Aorta (tissue), 5 donors: ENCODE measurements at regions not wholly inside any gene's neighbourhood (a gene's known extent, or its start where the extent isn't known, plus 50 kb on each side); places are given as distances from the start of the nearest gene placed in this dataset.

Source experiments
- ATAC-seq: fragments of 200-7000 bp; cut with Tn5 transposase; one replicate; pipeline ENCODE4 v1.9.1; 2022; ENCODE audit warnings: moderate library complexity; ENCODE audit not compliant: low FRiP score
- DNase-seq, 2 donors: peaks; one replicate each; pipeline ENCODE4 v3.0.0-alpha.2; 2020
- H3K27ac ChIP-seq, 2 donors: one replicate each; pipeline ENCODE4 v1.5.1; 2013; ENCODE audit warnings: low read length in 2 of 2, mild to moderate bottlenecking in 2 of 2, moderate library complexity in 2 of 2, control low read depth in 1 of 2, inconsistent platforms in 1 of 2, low read depth in 1 of 2
- H3K27me3 ChIP-seq, 2 donors: one replicate each; pipeline ENCODE4 v1.6.1; 2013; ENCODE audit warnings: control low read depth in 1 of 2, low read length in 1 of 2, mild to moderate bottlenecking in 1 of 2, moderate library complexity in 1 of 2; ENCODE audit not compliant: insufficient read depth in 2 of 2, control insufficient read depth in 1 of 2
- H3K36me3 ChIP-seq, 2 donors: one replicate each; pipeline ENCODE4 v1.6.1; 2013; ENCODE audit warnings: control low read depth in 1 of 2, low read length in 1 of 2, mild to moderate bottlenecking in 1 of 2; ENCODE audit not compliant: insufficient read depth in 2 of 2, control insufficient read depth in 1 of 2
- H3K4me1 ChIP-seq, 2 donors: one replicate each; pipeline ENCODE4 v1.6.1; 2013; ENCODE audit warnings: low read length in 2 of 2, control low read depth in 1 of 2, mild to moderate bottlenecking in 1 of 2, moderate library complexity in 1 of 2; ENCODE audit not compliant: insufficient read depth in 2 of 2, control insufficient read depth in 1 of 2
- H3K4me3 ChIP-seq, 2 donors: one replicate each; pipeline ENCODE4 v1.5.1; 2013; ENCODE audit warnings: low read length in 2 of 2, control low read depth in 1 of 2, mild to moderate bottlenecking in 1 of 2
- H3K9me3 ChIP-seq: one replicate; pipeline ENCODE4 v1.6.1; 2013; ENCODE audit warnings: mild to moderate bottlenecking, low read length; ENCODE audit not compliant: control insufficient read depth
- WGBS, 2 donors: extraction: QIAGEN DNeasy Blood & Tissue Kit; methylation state at CpG; one replicate each; pipeline ENCODE4 v1.1.7; 2013; 5-methylcytosine and 5-hydroxymethylcytosine counted together
- intact Hi-C, 2 donors: fragments of 100-400 bp; cut with DNase I; formaldehyde crosslinking; loops; one replicate each; pipeline versions ENCODE4 v1.14.2 to v1.15.0; 2022
- donor health status: healthy with polysubstance abuse.
- donor health status: Bipolar disorder and iron deficiency.
- donor health status: DM: no; HTN: no; CAD: no.
- donor health status: DM: no; HTN: no; CAD: no.
- donor health status: DM: yes; HTN: yes; CAD: no.

GRCh38 chr17:74051348-74051747, 152.1 kb upstream of the RPL38 start:
- no peaks in the 10 kb centered on the region for H3K4me1 ChIP-seq
- H3K27ac ChIP-seq = no peak overlapping the region
- H3K9me3 ChIP-seq = no peaks in the 10 kb centered on the region
- no peaks in the 10 kb centered on the region for H3K36me3 ChIP-seq
- no peak overlapping the region for H3K4me3 ChIP-seq
- H3K27me3 ChIP-seq = no peaks in the 10 kb centered on the region
- no peak for DNase-seq
- intact Hi-C loops = no loop called here
- WGBS, 2 donors = 71 to 75% methylated on average over 8 of the region's 8 CpGs
- no peak for ATAC-seq

- intact Hi-C loops = no loop called here
- no peaks in the 10 kb centered on the region for H3K9me3 ChIP-seq
- H3K4me3 ChIP-seq = no peak overlapping the region
- ATAC-seq (no peak), DNase-seq (no peak)
- H3K27ac ChIP-seq = no peak overlapping the region
- H3K36me3 ChIP-seq = no peaks in the 10 kb centered on the region
- H3K4me1 ChIP-seq = no peaks in the 10 kb centered on the region
- no peaks in the 10 kb centered on the region for H3K27me3 ChIP-seq
- 51 to 56% methylated on average over 21 of the region's 21 CpGs for WGBS, 2 donors
These were observed 150.3 kb upstream of the RPL38 start for GRCh38 chr17:74052993-74053711.

DNA sequence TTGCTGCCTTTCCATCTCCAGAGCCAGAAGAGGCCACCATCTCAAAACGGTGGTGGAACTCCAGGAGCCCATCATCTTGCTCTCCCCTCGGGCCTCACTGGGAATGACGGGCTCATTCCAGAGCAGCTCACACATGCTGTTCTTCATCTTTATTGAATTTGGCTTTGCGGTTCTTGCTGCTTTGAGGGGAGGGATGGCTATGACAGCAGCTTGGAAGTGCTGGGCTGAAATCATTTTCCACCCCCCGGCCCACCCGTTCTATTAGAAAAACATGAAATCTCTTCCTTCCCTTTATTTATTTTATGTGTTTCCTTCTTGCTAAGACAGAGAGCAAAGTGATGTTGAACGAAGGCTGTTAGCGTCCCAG, 149.8 kb upstream of the RPL38 start:
- no peak for ATAC-seq
- H3K4me3 ChIP-seq = no peak overlapping the region
- no peaks in the 10 kb centered on the region for H3K4me1 ChIP-seq
- intact Hi-C loops = no loop called here
- WGBS, 2 donors = 42 to 46% methylated on average over 8 of the region's 8 CpGs
- H3K27ac ChIP-seq = no peak overlapping the region
- H3K27me3 ChIP-seq = no peaks in the 10 kb centered on the region
- H3K9me3 ChIP-seq = no peaks in the 10 kb centered on the region
- H3K36me3 ChIP-seq = no peaks in the 10 kb centered on the region
- no peak for DNase-seq

- no peak overlapping the region for H3K27ac ChIP-seq
- intact Hi-C loops = no loop called here
- WGBS, 2 donors = 73 to 74% methylated on average over 4 of the region's 4 CpGs
- H3K9me3 ChIP-seq = no peaks in the 10 kb centered on the region
- H3K36me3 ChIP-seq = no peaks in the 10 kb centered on the region
- no peaks in the 10 kb centered on the region for H3K27me3 ChIP-seq
- DNase-seq (no peak), ATAC-seq (no peak)
- no peak overlapping the region for H3K4me3 ChIP-seq
- no peaks in the 10 kb centered on the region for H3K4me1 ChIP-seq
These were observed 149.2 kb upstream of the RPL38 start for GRCh38 chr17:74054249-74054648.

DNA sequence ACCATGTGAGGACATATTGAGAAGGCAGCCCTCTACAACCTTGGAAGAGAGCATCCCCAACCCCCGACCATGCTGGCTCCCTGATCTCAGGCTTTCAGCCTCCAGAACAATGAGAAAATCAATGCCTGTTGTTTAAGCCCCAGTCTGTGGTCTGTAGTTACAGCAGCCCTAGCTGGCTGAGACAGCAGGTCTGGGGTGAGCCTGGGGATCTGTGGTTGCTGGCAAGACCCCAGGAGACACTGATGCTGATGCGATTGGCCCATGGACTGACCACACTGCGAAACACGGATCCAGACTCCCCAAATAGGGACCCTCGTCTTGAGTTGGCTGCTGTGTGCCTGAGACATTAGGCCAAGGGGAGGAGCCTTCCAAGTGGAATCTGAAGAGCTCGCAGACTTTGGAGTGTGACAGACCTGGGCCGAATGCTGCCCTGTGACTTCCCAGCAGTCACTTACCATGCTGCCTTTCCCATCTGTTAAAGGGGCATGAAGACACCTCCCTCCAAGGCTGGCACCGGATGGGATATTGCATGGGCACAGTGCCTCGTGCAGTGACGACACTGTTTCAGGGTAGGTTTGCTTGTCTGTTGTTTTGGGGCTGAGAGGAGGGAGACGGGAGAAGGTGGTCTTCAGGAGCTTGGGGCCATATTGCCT, 147.8 kb upstream of the RPL38 start:
- H3K4me3 ChIP-seq = no peak overlapping the region
- H3K27me3 ChIP-seq = no peaks in the 10 kb centered on the region
- no peaks in the 10 kb centered on the region for H3K36me3 ChIP-seq
- no peaks in the 10 kb centered on the region for H3K4me1 ChIP-seq
- peaks cover 3% of the 10 kb centered on the region for H3K9me3 ChIP-seq
- intact Hi-C loops = no loop called here
- no peak overlapping the region for H3K27ac ChIP-seq
- DNase-seq = no peak
- WGBS, 2 donors = 46 to 59% methylated on average over 11 of the region's 11 CpGs
- ATAC-seq = no peak

DNA sequence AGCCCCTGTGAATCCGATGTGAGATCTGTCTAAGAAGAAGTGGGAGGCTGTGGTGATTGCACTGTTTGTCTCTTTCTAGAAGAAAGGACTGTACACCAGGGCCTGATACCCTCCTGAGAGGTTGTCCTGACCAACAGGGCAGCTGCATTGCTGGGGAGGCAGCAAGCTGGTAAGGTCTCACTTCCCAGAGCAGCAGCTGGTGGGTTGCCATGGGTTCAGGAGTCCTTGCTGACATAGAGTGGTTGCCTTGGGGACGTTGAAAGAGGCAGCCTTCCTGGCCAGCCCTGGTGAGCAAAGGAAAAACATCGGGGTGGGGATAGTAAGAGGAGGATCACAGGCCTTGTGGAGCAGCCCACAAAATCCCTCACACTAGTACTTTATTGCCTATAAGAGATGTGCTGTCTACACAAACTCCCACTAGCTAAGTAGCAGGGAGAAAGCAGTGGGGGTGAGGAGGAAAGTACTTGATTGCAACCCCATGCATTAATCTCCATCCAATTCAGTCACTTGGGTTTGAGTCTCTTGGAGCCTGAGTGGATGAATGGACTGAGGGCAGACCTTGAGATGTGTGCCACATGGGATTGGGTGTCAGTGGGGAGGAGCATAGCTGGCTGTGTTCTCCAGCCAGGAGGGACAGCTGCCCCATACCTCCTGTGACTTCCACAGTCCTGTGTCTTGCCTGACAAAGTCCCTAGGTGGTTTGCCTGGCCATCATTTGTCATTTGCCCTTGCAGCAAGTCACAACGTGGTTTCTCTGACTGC, 143.8 kb upstream of the RPL38 start:
- DNase-seq = no peak
- Histone ChIP-seq H3K27me3 (no peaks in the 10 kb centered on the region), H3K36me3 (no peaks in the 10 kb centered on the region), H3K9me3 (peaks cover 3% of the 10 kb centered on the region), H3K27ac (no peak overlapping the region), H3K4me3 (no peak overlapping the region), H3K4me1 (no peaks in the 10 kb centered on the region)
- WGBS, 2 donors = 49 to 53% methylated on average over 4 of the region's 4 CpGs
- no peak for ATAC-seq
- intact Hi-C loops = no loop called here

- intact Hi-C loops = no loop called here
- ATAC-seq (no peak), DNase-seq (no peak)
- peaks cover 3% of the 10 kb centered on the region for H3K9me3 ChIP-seq
- no peaks in the 10 kb centered on the region for H3K4me1 ChIP-seq
- no peak overlapping the region for H3K4me3 ChIP-seq
- no peaks in the 10 kb centered on the region for H3K36me3 ChIP-seq
- no peak overlapping the region for H3K27ac ChIP-seq
- WGBS, 2 donors = 71 to 73% methylated on average over 5 of the region's 5 CpGs
- no peaks in the 10 kb centered on the region for H3K27me3 ChIP-seq
These were observed 141.7 kb upstream of the RPL38 start for GRCh38 chr17:74061758-74062157.

DNA sequence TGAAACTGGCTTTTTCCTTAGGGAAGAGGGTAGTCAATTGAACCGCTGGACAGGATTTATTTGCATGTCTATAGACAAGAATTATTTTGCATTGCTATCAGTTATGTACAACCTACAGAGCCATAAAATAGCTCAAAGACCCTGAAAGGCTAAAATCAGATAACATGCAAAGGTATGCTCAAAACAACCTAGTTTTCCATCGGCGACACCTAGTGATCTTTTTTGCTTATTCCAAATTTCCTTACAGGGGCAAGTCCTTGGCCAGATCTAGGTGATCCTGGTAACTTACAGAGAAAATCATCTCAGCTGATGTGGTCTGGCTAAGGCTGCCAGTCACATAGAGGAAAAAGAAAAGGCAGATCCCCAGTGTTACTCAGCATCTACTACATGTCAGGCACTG, 141.2 kb upstream of the RPL38 start:
- no peaks in the 10 kb centered on the region for H3K27me3 ChIP-seq
- intact Hi-C loops = no loop called here
- 58 to 70% methylated on average over 3 of the region's 3 CpGs for WGBS, 2 donors
- no peak overlapping the region for H3K27ac ChIP-seq
- H3K9me3 ChIP-seq = peaks cover 3% of the 10 kb centered on the region
- no peak for ATAC-seq
- H3K4me3 ChIP-seq = no peak overlapping the region
- no peaks in the 10 kb centered on the region for H3K4me1 ChIP-seq
- no peaks in the 10 kb centered on the region for H3K36me3 ChIP-seq
- DNase-seq = no peak

DNA sequence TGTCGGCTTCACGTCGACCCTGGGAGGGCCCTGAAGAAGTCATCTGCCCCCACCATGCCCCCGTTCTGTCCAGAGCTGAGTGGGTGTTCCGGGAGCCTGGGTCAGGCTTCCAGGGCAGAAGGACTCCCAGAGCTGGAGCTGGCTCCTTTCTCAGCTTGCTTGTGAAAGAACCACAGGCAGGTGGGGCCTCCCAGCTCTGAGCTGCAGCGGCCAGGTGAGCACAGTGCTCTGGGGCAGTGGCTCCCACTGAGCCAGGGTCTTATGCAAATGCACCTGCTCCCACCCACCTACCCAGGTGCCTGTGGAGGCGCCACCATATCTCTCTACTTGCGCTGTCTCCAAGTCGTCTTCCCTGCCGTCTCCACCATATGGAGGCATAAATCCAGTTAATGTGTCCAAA, 140.0 kb upstream of the RPL38 start:
- intact Hi-C loops = no loop called here
- H3K27me3 ChIP-seq = no peaks in the 10 kb centered on the region
- 57 to 60% methylated on average over 10 of the region's 10 CpGs for WGBS, 2 donors

More for the DNA sequence above, 140.0 kb upstream of the RPL38 start:
- H3K4me1 ChIP-seq = no peaks in the 10 kb centered on the region
- ATAC-seq = no peak
- peaks cover 3% of the 10 kb centered on the region for H3K9me3 ChIP-seq
- H3K4me3 ChIP-seq = no peak overlapping the region
- no peak overlapping the region for H3K27ac ChIP-seq
- DNase-seq = no peak
- H3K36me3 ChIP-seq = no peaks in the 10 kb centered on the region
